GM19438 (cell line): ENCODE measurements at regions not wholly inside any gene's neighbourhood (a gene's known extent, or its start where the extent isn't known, plus 50 kb on each side); places are given as distances from the start of the nearest gene placed in this dataset.

Source experiments
- ATAC-seq: cut with Tn5 transposase; IDR thresholded peaks from one replicate; pipeline ENCODE4 v1.9.1; 2021; ENCODE audit warnings: low read depth; ENCODE audit not compliant: unreplicated experiment

- no peak for ATAC-seq
Measured at GRCh38 chr16:85162478-85163277, 50.4 kb upstream of the CIBAR2 start.

- ATAC-seq, result no peak
Measured at GRCh38 chr16:85163278-85164112, 51.2 kb upstream of the CIBAR2 start.

GRCh38 chr16:85164431-85164830 is 52.2 kb upstream of the CIBAR2 start:
- ATAC-seq, result no peak

GRCh38 chr16:85164838-85165516 is 52.7 kb upstream of the CIBAR2 start:
- no peak for ATAC-seq

GRCh38 chr16:85165781-85166180 is 53.5 kb upstream of the CIBAR2 start:
- ATAC-seq, result no peak

- ATAC-seq, result no peak
Measured at GRCh38 chr16:85166281-85166680, 54.0 kb upstream of the CIBAR2 start.

- no peak for ATAC-seq
Measured at GRCh38 chr16:85166699-85167588, 54.7 kb upstream of the CIBAR2 start.

GRCh38 chr16:85167589-85168537 is 55.6 kb upstream of the CIBAR2 start:
- ATAC-seq, result no peak

GRCh38 chr16:85168732-85169256 is 56.5 kb upstream of the CIBAR2 start:
- no peak for ATAC-seq

GRCh38 chr16:85169333-85170065 is 57.2 kb upstream of the CIBAR2 start:
- no peak for ATAC-seq

GRCh38 chr16:85170066-85170491 is 57.8 kb upstream of the CIBAR2 start:
- no peak for ATAC-seq

- ATAC-seq, result no peak
Measured at GRCh38 chr16:85170590-85171003, 58.3 kb upstream of the CIBAR2 start.

- ATAC-seq, result no peak
Measured at GRCh38 chr16:85171004-85171758, 58.9 kb upstream of the CIBAR2 start.

GRCh38 chr16:85171759-85172454 is 59.6 kb upstream of the CIBAR2 start:
- ATAC-seq, result no peak

GRCh38 chr16:85172455-85173145 is 60.3 kb upstream of the CIBAR2 start:
- ATAC-seq, result no peak
